Sigmoid colon (tissue), 6 donors: ENCODE measurements at regions not wholly inside any gene's neighbourhood (a gene's known extent, or its start where the extent isn't known, plus 50 kb on each side); places are given as distances from the start of the nearest gene placed in this dataset.

Source experiments
- DNase-seq: peaks from one replicate; pipeline ENCODE4 v3.0.0-alpha.2; 2019
- H3K27ac ChIP-seq, 4 donors: fragments of 200-600 bp; sonication (generic); one replicate each; pipeline ENCODE4 v1.5.1; 2016 to 2019; ENCODE audit warnings: mild to moderate bottlenecking in 1 of 4
- H3K27me3 ChIP-seq, 3 donors: fragments of 200-600 bp; sonication (generic); one replicate each; pipeline ENCODE4 v1.5.1; 2019; ENCODE audit warnings: mild to moderate bottlenecking in 1 of 3
- H3K36me3 ChIP-seq, 4 donors: fragments of 200-600 bp; sonication (generic); one replicate each; pipeline ENCODE4 v1.5.1; 2016 to 2019
- H3K4me1 ChIP-seq, 4 donors: fragments of 200-600 bp; sonication (generic); one replicate each; pipeline ENCODE4 v1.5.1; 2017 to 2019
- H3K4me3 ChIP-seq, 4 donors: fragments of 200-600 bp; sonication (generic); one replicate each; pipeline ENCODE4 v1.5.1; 2017 to 2019; ENCODE audit warnings: mild to moderate bottlenecking in 2 of 4, moderate library complexity in 1 of 4
- H3K9me3 ChIP-seq, 4 donors: fragments of 200-600 bp in 3 of 4; sonication (generic) in 3 of 4; one replicate each; pipeline versions ENCODE4 v1.5.1 to v1.6.1; 2013 to 2019
- CTCF ChIP-seq, 4 experiments: fragments of 450-650 bp in 3 of 4; fragments of 200-600 bp in 1 of 4; IDR thresholded peaks; one replicate each; pipeline ENCODE4 v1.5.1; 2016 to 2019; ENCODE audit warnings: antibody characterized with exemption in 4 of 4, mild to moderate bottlenecking in 3 of 4, moderate library complexity in 2 of 4
- EP300 ChIP-seq, 4 donors: sonication (generic); formaldehyde crosslinking; IDR thresholded peaks; one replicate each; pipeline ENCODE4 v1.6.1; 2017; ENCODE audit warnings: antibody characterized with exemption in 4 of 4
- POLR2A ChIP-seq, 2 donors: fragments of 450-650 bp; IDR thresholded peaks; one replicate each; pipeline ENCODE4 v1.6.1; 2016; ENCODE audit warnings: antibody characterized with exemption in 2 of 2, mild to moderate bottlenecking in 2 of 2, moderate library complexity in 2 of 2
- POLR2AphosphoS5 ChIP-seq, 4 donors: sonication (generic); formaldehyde crosslinking; IDR thresholded peaks; one replicate each; pipeline ENCODE4 v1.6.1; 2017; ENCODE audit warnings: antibody characterized with exemption in 4 of 4
- WGBS, 2 donors: extraction: QIAGEN DNeasy Blood & Tissue Kit; methylation state at CpG; one replicate each; pipeline ENCODE4 v1.1.7; 2013; 5-methylcytosine and 5-hydroxymethylcytosine counted together
- intact Hi-C: fragments of 100-400 bp; cut with DNase I; formaldehyde crosslinking; loops from one replicate; pipeline ENCODE4 v1.15.1; 2023
- donor health status: healthy with polysubstance abuse.
- donor health status: healthy.

DNA sequence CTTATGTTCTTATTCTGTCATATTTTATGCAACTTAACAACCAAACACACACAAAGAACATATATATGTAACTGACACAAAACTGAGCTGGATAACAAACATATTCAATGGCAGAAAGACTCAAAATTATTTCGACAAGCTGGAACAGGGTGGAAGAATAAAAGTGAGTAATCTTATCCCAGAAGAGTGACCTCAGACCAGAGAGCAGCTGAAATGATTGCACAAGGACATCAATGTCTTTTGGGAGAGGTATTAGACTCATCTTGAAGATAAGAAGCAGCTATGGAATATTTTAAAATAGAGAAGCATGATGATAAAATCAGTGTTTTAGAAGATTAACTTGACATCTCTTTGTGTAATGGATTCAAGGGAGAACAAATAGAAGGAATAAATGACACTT, 191.6 kb upstream of the PRDM1 start:
- 90 to 95% methylated on average over 1 of the region's 1 CpG for WGBS, 2 donors
- TF ChIP-seq CTCF (IDR thresholded peaks at IDR 0.05) = no peak
- TF ChIP-seq POLR2A (IDR thresholded peaks at IDR 0.05) = no peak
- no peak for TF ChIP-seq EP300 (IDR thresholded peaks at IDR 0.05)
- no peak for TF ChIP-seq POLR2AphosphoS5 (IDR thresholded peaks at IDR 0.05)
- Histone ChIP-seq H3K4me3 (no peak overlapping the region), H3K4me1 (no peaks in the 10 kb centered on the region), H3K27me3 (no peaks in the 10 kb centered on the region), H3K36me3 (no peaks in the 10 kb centered on the region), H3K9me3 (no peaks in the 10 kb centered on the region), H3K27ac (no peak overlapping the region)
- no peak for DNase-seq
- intact Hi-C loops = no loop called here

- Histone ChIP-seq H3K9me3 (no peaks in the 10 kb centered on the region), H3K36me3 (no peaks in the 10 kb centered on the region), H3K27me3 (no peaks in the 10 kb centered on the region), H3K4me3 (no peak overlapping the region), H3K27ac (no peak overlapping the region), H3K4me1 (no peaks in the 10 kb centered on the region)
- WGBS, 2 donors = 78 to 90% methylated on average over 7 of the region's 7 CpGs
- no peak for DNase-seq
- TF ChIP-seq POLR2AphosphoS5 (IDR thresholded peaks at IDR 0.05) (no peak), EP300 (IDR thresholded peaks at IDR 0.05) (no peak), CTCF (IDR thresholded peaks at IDR 0.05) (no peak), POLR2A (IDR thresholded peaks at IDR 0.05) (no peak)
- intact Hi-C loops = no loop called here
These were observed 192.4 kb upstream of the PRDM1 start for GRCh38 chr6:105893741-105894140.

DNA sequence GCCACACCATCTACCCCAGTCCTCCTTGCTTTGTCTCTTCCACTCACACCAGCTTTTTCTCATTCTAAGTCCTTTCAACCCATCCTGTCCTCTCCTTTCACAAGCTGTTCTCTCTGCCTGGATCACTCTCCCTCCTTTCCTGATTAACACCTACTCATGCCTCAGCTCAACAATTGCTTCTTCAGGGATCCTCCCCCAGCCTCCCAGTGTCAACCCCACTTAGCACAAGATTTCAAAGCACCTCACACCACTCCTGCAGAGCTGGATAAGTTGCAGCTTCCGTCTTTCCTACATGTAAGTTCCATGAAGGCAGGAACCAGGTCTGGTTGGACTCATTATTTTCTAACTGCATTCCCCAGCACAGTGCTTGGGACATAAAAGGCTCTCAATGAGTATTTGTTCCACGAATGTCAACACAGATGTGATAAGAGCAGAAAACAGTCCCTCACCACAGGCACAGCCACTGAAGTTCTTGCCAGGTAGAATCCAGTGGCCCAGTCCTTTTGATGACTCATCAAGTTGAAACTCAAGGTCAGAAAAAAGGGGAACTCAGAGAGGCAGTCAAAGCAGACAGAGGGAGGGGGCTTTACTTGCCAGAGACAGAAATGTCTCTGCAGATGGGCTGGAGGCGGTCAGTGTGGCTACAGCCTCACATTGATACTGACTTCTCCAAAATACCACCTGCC, 193.4 kb upstream of the PRDM1 start:
- no peak overlapping the region for H3K27ac ChIP-seq
- intact Hi-C loops = no loop called here
- H3K9me3 ChIP-seq = no peaks in the 10 kb centered on the region
- H3K36me3 ChIP-seq = no peaks in the 10 kb centered on the region
- no peak overlapping the region for H3K4me3 ChIP-seq
- no peaks in the 10 kb centered on the region for H3K27me3 ChIP-seq
- DNase-seq = no peak
- 61 to 65% methylated on average over 3 of the region's 3 CpGs for WGBS, 2 donors
- TF ChIP-seq POLR2AphosphoS5 (IDR thresholded peaks at IDR 0.05) (no peak), POLR2A (IDR thresholded peaks at IDR 0.05) (no peak), EP300 (IDR thresholded peaks at IDR 0.05) (no peak), CTCF (IDR thresholded peaks at IDR 0.05) (no peak)
- no peaks in the 10 kb centered on the region for H3K4me1 ChIP-seq

GRCh38 chr6:105890521-105891244, 195.5 kb upstream of the PRDM1 start:
- intact Hi-C loops = no loop called here
- TF ChIP-seq POLR2A (IDR thresholded peaks at IDR 0.05) = no peak
- TF ChIP-seq POLR2AphosphoS5 (IDR thresholded peaks at IDR 0.05) = no peak
- no peak for TF ChIP-seq EP300 (IDR thresholded peaks at IDR 0.05)
- TF ChIP-seq CTCF (IDR thresholded peaks at IDR 0.05) = no peak
- H3K9me3 ChIP-seq = no peaks in the 10 kb centered on the region

More at GRCh38 chr6:105890521-105891244, 195.5 kb upstream of the PRDM1 start:
- no peaks in the 10 kb centered on the region for H3K4me1 ChIP-seq
- 81% methylated on average over 4 of the region's 4 CpGs for WGBS, 2 donors
- no peak overlapping the region for H3K27ac ChIP-seq
- no peak overlapping the region for H3K4me3 ChIP-seq
- DNase-seq = no peak
- H3K27me3 ChIP-seq = no peaks in the 10 kb centered on the region
- no peaks in the 10 kb centered on the region for H3K36me3 ChIP-seq
